Left renal pelvis (tissue), 4 donors: ENCODE measurements at regions not wholly inside any gene's neighbourhood (a gene's known extent, or its start where the extent isn't known, plus 50 kb on each side); places are given as distances from the start of the nearest gene placed in this dataset.
"Not testable (repeated sequence)": the region's sequence is repeated elsewhere in the genome, so short reads cannot be mapped to it uniquely, and the experiment has no call there.

Experiments used
- DNase-seq, 4 donors: peaks; one replicate each; pipeline ENCODE4 v3.0.0-alpha.2; 2013; ENCODE audit warnings: low read depth in 4 of 4, low spot score in 3 of 4

DNA sequence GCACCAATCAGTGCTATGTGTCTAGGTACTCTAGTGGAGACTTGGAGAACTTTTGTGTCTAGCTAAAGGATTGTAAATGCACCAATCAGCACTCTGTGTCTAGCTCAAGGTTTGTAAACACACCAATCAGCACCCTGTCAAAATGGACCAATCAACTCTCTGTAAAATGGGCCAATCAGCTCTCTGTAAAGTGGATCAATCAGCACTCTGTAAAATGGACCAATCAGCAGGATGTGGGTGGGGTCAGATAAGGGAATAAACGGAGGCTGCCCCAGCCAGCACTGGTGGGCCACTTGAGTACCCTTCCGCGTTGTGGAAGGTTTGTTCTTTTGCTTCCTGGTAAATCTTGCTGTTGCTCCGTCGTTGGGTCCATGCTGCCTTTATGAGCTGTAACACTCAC lies 135.3 kb upstream of the RFC3 start:
- not testable (repeated sequence) for DNase-seq

DNA sequence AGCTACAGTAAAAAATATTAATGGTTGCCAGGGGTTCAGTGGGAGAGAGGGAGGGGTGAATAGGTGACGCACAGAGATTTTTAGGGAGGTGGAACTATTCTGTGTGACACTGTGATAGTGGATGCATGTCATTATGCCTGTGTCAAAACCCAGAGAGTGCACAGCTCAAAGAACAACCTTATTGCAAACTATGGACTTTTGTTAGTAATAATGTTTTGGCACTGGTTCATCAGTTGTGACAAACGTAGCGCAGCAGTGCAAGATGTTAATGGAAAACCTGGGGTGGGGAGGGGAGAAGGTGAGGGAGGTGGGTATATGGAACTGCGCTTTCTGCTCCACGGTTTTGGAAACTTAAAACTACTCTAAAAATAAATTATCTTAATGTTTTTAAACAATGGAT lies 134.6 kb upstream of the RFC3 start:
- no peak for DNase-seq

DNA sequence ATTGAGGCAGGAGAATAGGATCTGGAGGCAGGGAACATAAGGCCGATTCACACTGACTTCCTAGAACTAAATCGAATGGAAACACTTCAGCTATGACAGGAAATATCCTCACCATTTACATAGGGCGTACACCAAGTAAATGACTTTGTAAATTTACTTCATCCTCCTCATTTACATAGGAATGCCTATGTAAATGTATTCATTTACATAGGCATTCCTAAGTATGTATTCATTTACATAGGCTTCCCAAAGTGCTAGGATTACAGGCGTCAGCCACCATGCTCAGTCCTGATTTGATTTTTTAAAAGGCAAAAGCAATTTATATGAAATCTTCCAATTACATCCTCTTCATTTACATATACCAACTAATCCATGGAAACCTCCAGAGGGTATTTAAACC lies 133.1 kb upstream of the RFC3 start:
- DNase-seq, result no peak

GRCh38 chr13:33686772-33687480 lies 131.0 kb upstream of the RFC3 start:
- DNase-seq, result no peak

- peak in 1 of 4 donors; percentile 25 for DNase-seq
These were observed 127.6 kb upstream of the RFC3 start for GRCh38 chr13:33690354-33690753.

DNA sequence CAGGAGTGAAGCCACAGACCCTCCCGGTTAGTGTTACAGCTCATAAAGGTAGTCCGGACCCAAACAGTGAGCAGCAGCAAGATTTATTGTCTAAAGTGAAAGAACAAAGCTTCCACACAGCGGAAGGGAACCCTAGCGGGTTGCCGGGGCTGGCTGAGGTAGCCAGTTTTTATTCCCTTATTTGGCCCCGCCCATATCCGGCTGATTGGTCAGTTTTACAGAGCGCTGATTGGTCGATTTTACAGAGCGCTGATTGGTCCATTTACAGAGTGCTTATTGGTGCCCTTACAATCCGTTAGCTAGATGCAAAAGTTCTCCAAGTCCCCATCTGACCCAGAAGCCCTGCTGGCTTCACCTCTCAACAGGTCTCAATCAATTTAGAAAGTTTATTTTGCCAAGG lies 126.0 kb upstream of the RFC3 start:
- no peak for DNase-seq

- no peak for DNase-seq
These were observed 125.4 kb upstream of the RFC3 start for GRCh38 chr13:33692531-33692930.

DNA sequence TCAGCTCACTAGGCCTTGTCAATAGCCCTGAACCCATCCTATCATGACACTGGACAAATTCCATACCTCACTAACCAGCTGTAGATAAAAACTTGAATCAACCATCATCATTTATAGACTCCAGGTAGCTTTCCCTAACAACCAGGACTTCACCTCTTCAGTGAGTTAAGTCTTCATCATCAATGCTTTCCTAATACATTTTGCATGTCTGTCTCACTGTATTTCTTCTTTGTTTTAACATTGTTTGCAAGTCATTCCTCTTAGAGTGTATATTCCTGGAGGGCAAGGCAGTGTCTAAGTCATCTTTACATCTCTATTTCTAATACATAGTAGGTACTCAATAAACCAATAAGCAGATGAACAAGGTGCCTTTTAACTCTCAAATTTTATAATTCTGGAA lies 123.4 kb upstream of the RFC3 start:
- DNase-seq, result no peak

GRCh38 chr13:33696530-33696929 lies 121.4 kb upstream of the RFC3 start:
- no peak for DNase-seq

- DNase-seq, result no peak
These were observed 120.0 kb upstream of the RFC3 start for GRCh38 chr13:33697926-33698325.

DNA sequence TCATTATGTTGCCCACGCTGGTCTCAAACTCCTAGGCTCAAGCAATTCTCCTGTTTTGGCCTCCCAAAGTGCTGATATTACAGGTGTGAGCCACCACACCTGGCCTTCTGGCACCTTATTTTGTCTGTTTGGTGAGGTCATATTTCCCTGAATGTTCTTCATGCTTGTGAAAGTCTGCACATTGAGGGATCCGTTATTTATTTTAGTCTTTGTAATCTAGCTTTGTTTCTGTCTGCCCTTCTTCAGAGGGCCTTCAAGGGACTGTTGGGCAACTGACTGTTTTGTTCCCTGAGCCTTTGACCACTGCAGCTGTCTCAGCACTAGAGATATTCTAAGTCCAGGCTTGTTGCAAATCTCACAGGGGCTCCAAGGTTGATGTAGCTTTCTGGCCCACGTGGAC lies 110.5 kb upstream of the RFC3 start:
- DNase-seq, result no peak

GRCh38 chr13:33710924-33711323 lies 107.0 kb upstream of the RFC3 start:
- no peak for DNase-seq

DNA sequence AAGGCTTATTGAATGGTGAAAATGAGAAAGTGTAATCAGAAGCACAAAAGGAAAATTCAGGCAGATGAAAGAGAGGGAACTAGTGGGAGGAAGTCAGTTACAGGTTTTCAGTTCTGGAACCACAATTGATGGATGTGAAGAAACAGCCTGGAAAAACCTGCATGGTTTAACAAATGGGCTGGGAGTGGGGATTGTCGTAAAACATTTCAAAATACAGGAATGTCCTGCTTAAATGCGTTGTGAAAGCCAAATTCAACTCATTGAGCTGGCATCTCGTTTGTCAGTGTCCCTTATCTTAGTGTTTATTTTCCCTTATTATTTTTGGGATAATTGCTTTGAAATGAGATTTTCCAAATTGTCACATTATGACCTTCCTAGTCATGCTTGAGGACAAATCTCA lies 106.5 kb upstream of the RFC3 start:
- no peak for DNase-seq

DNA sequence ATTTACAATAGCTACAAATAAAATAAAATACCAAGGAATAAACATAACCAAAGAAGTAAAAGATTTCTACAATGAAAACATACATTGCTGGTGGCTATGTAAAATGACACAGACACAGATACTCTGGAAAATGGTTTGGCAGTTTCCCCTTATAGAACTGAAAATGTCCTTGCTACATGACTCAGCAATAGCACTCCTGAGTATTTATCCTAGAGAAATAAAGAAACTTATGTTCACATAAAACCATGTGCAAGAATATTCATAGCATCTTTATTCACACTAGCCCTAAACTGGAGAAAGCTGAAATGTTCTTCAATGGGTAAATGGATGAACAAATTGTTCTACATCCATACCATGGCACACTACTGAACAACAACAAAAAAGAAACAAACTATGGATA lies 100.2 kb upstream of the RFC3 start:
- no peak for DNase-seq

DNA sequence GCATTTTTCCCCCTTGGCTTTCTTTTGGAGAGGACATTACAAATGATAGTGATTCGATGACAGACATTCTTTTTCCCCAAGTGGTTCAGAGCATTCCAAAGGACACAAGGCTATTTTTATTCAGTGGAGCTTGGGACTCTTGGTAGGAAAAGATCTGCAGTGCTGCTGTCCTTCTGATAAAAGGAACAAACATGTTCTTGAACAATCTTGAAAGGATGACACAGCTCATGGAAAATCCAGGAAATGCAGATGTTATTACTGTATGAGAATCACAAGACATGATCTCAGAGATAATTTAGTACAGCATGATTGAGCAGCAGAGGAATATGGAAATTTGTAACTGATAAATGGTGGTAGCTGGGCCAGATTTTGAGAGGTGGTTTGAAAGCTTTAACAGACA lies 96.2 kb upstream of the RFC3 start:
- DNase-seq, result no peak

- DNase-seq, result no peak
These were observed 95.6 kb upstream of the RFC3 start for GRCh38 chr13:33722216-33722915.

DNA sequence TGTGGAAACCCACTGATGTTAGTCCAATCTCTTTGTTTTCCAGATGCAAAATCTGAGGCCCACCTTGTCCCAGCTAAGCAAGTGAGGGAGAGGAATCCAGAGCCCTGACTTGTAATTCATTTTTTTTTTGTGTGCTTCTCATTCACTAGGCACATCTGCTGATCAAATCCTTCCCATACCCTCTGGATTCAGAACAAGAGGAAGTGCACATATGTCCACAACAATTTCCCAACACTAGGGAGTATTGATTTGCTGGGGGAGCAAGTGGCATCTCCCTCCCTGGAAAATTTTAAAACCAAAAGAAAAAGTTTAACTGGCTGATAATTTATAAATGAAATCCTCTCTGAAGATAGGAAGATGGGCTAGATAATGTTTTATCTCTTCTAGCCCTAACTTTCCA lies 94.6 kb upstream of the RFC3 start:
- DNase-seq, result no peak

DNA sequence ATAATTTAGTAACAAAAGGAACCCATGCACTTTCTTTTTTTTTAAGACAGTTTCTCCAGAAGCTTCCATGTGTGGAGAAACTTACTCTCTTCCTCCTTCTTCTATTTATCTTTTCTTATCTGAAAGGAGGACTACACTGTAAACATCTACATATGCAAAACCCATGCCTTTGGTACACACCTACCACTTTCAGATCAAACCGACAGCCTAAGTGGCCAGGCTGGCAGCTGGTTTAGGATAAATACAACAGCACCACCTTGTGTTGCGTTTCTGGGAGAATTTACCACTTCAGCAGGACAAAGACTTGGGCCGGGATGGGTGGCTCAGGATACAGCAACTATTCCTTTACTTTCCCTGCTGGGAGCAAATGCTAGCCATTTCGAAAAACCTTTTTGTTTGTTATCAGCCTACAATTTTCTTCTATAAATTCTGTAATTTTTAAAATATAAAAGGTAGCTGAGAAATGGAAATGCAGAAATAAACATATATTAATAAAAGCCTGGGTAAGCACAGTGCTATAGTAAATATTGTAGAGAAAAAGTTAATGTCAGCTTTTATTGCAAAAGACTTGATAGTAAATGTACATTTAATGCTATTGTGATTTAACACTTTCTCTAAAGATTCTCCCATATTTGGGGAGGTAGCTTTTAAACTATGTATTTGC lies 94.0 kb upstream of the RFC3 start:
- DNase-seq, result peak; percentile 62 to 75 (median 67)

- DNase-seq, result no peak
These were observed 92.6 kb upstream of the RFC3 start for GRCh38 chr13:33725340-33725739.

DNA sequence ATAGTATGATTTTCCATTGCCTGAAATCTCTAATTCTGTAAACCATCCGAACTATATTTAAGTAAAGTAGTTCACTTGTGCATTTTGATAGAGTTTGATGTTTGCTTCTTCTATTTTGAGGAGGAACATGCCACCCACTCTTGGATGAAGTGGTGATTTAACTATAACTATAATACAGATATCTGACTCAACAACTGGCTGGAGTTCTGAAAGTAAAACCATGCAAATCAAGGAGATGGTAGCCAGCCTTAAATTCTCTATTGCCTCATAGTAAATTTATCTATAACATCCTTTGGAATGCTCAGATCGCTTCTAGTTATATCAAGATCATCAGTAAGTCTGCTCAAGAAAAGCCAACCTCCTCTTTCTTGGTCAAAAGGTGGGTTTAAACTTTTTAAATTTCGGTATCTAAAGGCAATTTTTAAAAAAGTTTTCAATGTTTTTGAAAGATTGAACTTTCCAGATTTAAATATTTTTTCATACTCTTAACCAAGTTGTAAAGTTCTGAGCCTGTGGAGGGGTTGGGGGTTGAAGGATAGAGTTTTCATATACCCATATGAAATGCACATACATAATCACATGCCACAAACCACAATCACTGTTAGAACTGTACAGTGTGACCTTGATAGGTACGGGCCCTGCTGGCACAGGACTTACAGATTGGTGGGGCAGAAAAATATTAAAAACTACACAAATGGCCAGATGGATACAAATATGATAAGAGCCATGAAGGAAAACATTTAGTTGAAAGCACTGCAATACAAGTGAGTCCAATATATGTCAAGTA lies 90.5 kb upstream of the RFC3 start:
- no peak for DNase-seq
